Upper lobe of right lung (tissue), 1 donor: ENCODE measurements at regions not wholly inside any gene's neighbourhood (a gene's known extent, or its start where the extent isn't known, plus 50 kb on each side); places are given as distances from the start of the nearest gene placed in this dataset.

Source experiments
- ATAC-seq: fragments of 200-7000 bp; cut with Tn5 transposase; one replicate; pipeline ENCODE4 v1.9.1; 2020; ENCODE audit warnings: mild to moderate bottlenecking, moderate library complexity
- DNase-seq: peaks from one replicate; pipeline ENCODE4 v3.0.0-alpha.2; 2020
- H3K27ac ChIP-seq: fragments of 200-600 bp; one replicate; pipeline ENCODE4 v1.8.0; 2022
- H3K27me3 ChIP-seq: fragments of 200-600 bp; one replicate; pipeline ENCODE4 v1.8.0; 2022; ENCODE audit warnings: mild to moderate bottlenecking
- H3K36me3 ChIP-seq: fragments of 200-600 bp; one replicate; pipeline ENCODE4 v1.8.0; 2022
- H3K4me1 ChIP-seq: fragments of 200-600 bp; one replicate; pipeline ENCODE4 v1.8.0; 2022
- H3K4me3 ChIP-seq: fragments of 200-600 bp; one replicate; pipeline ENCODE4 v1.8.0; 2022; ENCODE audit warnings: mild to moderate bottlenecking
- H3K9me3 ChIP-seq: fragments of 200-600 bp; one replicate; pipeline ENCODE4 v1.8.0; 2022
- CTCF ChIP-seq: fragments of 200-600 bp; IDR thresholded peaks from one replicate; pipeline ENCODE4 v1.8.0; 2022; ENCODE audit warnings: antibody characterized with exemption
- intact Hi-C: fragments of 100-400 bp; cut with DNase I; formaldehyde crosslinking; loops from one replicate; pipeline ENCODE4 v1.11.0; 2022
- donor health status: DM: no; HTN: yes; CAD: no; lungs with severe emphysema.

GRCh38 chr6:21431526-21431925, 162.0 kb upstream of the SOX4 start:
- no peaks in the 10 kb centered on the region for H3K27me3 ChIP-seq
- intact Hi-C loops: no loop called here
- no peak for TF ChIP-seq CTCF
- no peaks in the 10 kb centered on the region for H3K9me3 ChIP-seq
- no peaks in the 10 kb centered on the region for H3K36me3 ChIP-seq
- no peak overlapping the region for H3K27ac ChIP-seq
- ATAC-seq: no peak
- DNase-seq: no peak
- no peak overlapping the region for H3K4me3 ChIP-seq
- peaks cover 10% of the 10 kb centered on the region for H3K4me1 ChIP-seq

GRCh38 chr6:21436625-21437024, 156.9 kb upstream of the SOX4 start:
- H3K36me3 ChIP-seq: no peaks in the 10 kb centered on the region
- ATAC-seq: peak; percentile 65

GRCh38 chr6:21437581-21437980, 156.0 kb upstream of the SOX4 start:
- Histone ChIP-seq H3K4me1 (no peaks in the 10 kb centered on the region), H3K27ac (no peak overlapping the region), H3K9me3 (no peaks in the 10 kb centered on the region), H3K27me3 (no peaks in the 10 kb centered on the region), H3K4me3 (no peak overlapping the region), H3K36me3 (no peaks in the 10 kb centered on the region)
- ATAC-seq: no peak
- no peak for DNase-seq
- TF ChIP-seq CTCF: no peak
- intact Hi-C loops: no loop called here

More at GRCh38 chr6:21436625-21437024, 156.9 kb upstream of the SOX4 start:
- H3K27me3 ChIP-seq: no peaks in the 10 kb centered on the region
- H3K27ac ChIP-seq: no peak overlapping the region
- no peak overlapping the region for H3K4me3 ChIP-seq
- H3K9me3 ChIP-seq: no peaks in the 10 kb centered on the region
- DNase-seq: no peak
- intact Hi-C loops: no loop called here
- no peak for TF ChIP-seq CTCF
- no peaks in the 10 kb centered on the region for H3K4me1 ChIP-seq

GRCh38 chr6:21438237-21438985, 155.1 kb upstream of the SOX4 start:
- intact Hi-C loops: no loop called here
- Histone ChIP-seq H3K4me3 (no peak overlapping the region), H3K9me3 (no peaks in the 10 kb centered on the region), H3K27me3 (no peaks in the 10 kb centered on the region), H3K4me1 (no peaks in the 10 kb centered on the region), H3K36me3 (no peaks in the 10 kb centered on the region), H3K27ac (no peak overlapping the region)
- no peak for TF ChIP-seq CTCF
- DNase-seq (no peak), ATAC-seq (no peak)

- Histone ChIP-seq H3K9me3 (no peaks in the 10 kb centered on the region), H3K27ac (no peak overlapping the region), H3K27me3 (no peaks in the 10 kb centered on the region), H3K36me3 (no peaks in the 10 kb centered on the region), H3K4me1 (no peaks in the 10 kb centered on the region), H3K4me3 (no peak overlapping the region)
- ATAC-seq: no peak
- intact Hi-C loops: no loop called here
- DNase-seq: no peak
- TF ChIP-seq CTCF: no peak
Observed at GRCh38 chr6:21438986-21439352, 154.6 kb upstream of the SOX4 start.

- Histone ChIP-seq H3K4me1 (no peaks in the 10 kb centered on the region), H3K4me3 (no peak overlapping the region), H3K9me3 (no peaks in the 10 kb centered on the region), H3K27me3 (no peaks in the 10 kb centered on the region), H3K27ac (no peak overlapping the region), H3K36me3 (no peaks in the 10 kb centered on the region)
- no peak for ATAC-seq
- intact Hi-C loops: no loop called here
- TF ChIP-seq CTCF: no peak
- DNase-seq: no peak
Observed at GRCh38 chr6:21441386-21441785, 152.2 kb upstream of the SOX4 start.
